Activated CD4-positive, CD25-positive, alpha-beta regulatory T cell (primary cell): ENCODE measurements at regions not wholly inside any gene's neighbourhood (a gene's known extent, or its start where the extent isn't known, plus 50 kb on each side); places are given as distances from the start of the nearest gene placed in this dataset.

Source experiments
- DNase-seq, 4 experiments: peaks; one replicate each; lab custom pipeline; 2025; lab: John Stamatoyannopoulos, UW

DNA sequence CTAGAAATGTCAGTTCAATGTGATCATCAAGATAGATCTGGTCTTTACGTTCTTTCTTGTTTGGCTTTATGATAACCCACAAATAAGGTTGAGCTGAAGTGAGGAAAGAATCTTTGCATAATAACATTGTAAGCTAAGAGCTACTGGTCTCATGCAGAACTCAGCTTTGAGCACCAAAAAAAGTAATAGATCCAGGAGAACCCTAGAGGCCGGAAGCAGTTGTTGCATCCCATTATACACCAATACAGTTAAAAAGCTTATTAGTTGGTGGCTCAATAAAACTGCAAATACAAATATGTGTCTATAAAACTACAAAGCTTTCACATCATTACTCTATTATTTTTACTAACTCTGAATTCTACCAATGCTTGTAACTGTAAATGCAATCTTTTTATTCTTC lies 85.5 kb upstream of the NUDT12 start:
- DNase-seq: no peak

DNA sequence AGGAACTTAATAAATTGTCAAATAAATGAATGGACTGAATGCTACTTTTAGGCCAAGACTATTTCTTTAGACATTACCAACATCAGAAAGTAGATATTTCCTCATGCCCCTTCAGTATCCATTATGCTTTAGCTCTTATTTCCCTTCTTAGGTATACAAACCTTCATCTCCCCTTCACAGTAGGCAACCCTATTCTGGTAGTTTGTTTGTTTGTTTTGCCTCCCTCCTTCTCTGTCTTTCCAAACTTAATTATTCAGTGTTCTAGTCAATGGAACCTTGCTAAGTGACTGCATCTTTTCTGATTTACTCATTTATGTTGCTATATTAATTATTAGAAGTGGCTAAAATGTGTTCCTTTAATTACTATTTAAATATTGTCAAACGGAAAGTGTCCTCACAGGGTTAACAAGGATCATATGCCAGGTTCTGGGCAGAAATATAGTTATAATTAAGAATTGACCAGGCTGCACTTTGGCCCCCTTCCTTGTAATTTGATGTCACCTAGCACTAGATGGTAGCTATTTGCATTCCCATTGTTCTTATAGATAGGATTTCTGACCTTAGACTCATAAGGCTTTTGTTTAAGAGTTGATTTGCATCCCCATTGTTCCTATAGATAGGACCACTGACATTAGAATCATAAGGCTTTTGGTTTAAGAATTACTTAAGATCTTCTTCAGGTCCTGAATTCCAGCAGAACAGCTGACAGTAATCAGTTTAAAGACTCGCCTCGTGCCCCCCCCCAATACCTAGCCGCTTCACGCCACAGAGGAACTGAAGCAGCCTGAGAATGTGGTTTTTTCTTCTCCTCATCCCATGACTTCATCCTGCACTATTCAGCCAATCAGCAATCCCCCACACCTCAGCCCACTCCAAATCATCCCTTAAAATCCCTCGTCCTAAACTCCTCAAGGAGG lies 84.4 kb upstream of the NUDT12 start:
- DNase-seq: no peak

DNA sequence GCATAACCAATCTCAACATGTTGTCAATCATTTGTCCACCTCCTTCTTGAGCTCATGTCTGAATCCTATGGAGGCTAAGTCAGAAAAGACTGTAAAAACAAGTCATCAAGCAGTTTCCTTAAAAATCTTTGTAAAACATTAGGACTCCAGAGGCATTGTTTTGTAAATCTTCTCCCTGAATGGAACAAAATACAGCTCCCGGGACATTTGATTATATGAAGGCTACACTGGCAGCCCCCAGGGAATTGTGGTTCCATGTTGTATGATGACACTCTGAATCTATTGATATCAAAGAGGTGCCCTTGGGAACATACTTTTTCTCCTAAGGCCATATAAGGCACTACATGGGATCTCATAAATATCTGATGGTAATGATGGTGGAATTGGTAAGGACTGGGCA lies 83.2 kb upstream of the NUDT12 start:
- no peak for DNase-seq

DNA sequence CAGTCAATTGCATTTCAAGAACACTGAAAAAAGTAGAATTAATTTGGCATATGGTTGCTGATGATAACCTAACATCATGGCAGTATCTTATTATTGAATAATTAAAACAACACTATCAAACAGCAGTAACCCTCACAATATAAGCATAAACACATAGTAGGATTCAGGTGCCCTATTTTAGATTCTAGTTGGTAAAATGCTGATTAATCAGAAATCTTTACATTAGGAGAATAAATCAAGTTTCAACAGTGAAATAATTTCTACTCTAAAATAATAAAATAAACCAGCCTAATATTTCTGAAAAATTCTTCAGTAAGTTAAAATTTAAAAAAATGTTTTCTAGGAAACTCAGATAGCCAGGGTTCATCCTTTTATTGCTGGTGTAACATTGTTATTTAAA lies 76.4 kb upstream of the NUDT12 start:
- no peak for DNase-seq

DNA sequence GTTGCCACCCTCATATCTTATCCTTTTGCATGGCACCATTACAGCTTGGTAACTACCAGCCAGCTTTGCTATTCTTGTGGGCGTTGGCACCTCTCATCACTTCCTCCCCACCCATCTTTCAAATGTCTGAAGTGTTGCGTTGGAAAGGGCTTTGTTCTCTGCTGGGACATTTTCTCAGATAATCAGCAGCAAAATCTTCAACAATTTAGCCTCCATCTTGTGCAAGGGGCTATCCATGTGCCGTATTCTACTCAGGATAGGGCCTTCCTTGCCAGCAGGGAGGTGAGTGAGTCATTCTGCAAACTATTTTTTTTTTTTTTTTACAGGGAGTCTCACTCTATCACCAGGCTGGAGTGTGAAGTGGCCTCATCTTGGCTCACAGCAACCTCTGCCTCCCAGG lies 62.1 kb upstream of the NUDT12 start:
- DNase-seq: no peak

GRCh38 chr5:103624035-103624480 lies 61.5 kb upstream of the NUDT12 start:
- DNase-seq: no peak

DNA sequence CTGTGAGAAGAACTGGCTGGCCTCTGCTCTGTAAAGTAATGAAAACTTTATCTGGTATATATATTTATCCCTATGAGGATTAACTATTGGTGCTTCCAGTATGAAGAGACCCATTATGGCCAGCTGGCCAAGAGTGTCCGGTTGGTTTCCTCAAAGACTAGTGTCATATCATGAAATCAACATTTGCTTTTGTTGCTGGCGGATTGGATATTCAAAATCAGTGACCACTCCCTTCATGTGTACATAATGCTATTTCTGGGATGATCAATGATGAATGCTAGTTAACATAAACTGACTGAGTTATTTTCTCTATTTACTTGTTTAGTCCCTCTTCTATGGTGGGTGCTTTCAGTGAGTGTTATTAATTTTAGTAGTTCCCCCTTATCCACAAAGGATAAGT lies 60.8 kb upstream of the NUDT12 start:
- no peak for DNase-seq

GRCh38 chr5:103621548-103621930 lies 59.0 kb upstream of the NUDT12 start:
- no peak for DNase-seq

GRCh38 chr5:103620851-103621547 lies 58.4 kb upstream of the NUDT12 start:
- DNase-seq: no peak

DNA sequence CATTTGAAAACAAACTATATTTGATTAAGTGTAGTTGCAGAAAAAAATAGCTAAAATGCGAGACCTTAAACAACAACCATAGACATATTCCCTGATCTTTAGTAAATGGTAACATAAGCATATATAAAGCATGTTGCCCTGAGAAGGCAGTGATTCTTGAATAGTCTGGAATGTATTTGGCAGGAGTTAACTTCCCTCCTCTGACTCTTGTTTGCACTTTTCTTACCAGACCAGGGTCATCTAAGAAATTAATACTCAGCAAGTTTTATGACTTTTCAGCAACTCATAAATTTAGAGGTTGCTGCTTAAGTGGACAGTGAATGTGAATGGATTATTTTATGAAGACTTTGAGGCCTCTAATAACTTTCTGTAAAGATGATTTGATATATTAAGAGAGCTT lies 55.3 kb upstream of the NUDT12 start:
- DNase-seq: no peak

DNA sequence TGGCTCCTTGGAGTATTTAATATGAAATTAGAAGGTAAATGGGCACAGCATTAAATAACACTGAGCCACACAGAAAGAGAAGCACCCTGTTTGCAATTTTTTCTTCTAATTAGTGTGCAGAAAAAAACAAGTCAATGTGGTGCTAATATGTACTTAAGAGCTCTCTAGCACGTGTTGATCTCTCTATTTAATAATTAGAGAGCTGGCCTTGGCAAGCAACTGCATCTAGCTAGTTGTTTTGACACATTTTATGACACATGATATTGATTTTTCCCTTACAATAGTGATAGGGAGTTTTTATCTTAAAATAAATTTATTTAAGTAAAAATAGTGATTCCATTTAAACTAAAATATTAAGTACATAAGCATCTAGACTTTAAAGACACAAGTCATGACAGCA lies 54.5 kb upstream of the NUDT12 start:
- DNase-seq: no peak

GRCh38 chr5:103612545-103612944 lies 50.0 kb upstream of the NUDT12 start:
- no peak for DNase-seq
